ENCODE measurements at regions not wholly inside any gene's neighbourhood (a gene's known extent, or its start where the extent isn't known, plus 50 kb on each side); places are given as distances from the start of the nearest gene placed in this dataset.

DNA sequence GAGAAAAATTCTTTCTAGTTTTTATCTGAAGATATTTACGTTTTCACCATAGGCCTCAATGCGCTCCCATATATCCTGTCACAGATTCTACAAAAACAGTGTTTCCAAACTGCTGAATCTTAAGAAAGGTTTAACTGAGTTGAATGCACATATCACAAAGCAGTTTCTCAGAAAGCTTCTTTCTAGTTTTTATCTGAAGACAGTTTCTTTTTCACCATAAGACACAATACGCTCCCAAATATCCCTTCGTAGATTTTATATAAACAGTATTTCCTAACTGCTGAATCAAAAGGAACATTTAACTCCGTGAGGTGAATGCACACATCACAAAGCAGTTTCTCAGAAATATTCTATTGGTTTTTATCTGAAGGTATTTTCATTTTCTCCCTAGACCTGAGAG lies 385.5 kb downstream of the ALG10 start:
- no peak for TF ChIP-seq POLR2A (IDR thresholded peaks at IDR 0.05)
- TF ChIP-seq, protein P1, sequence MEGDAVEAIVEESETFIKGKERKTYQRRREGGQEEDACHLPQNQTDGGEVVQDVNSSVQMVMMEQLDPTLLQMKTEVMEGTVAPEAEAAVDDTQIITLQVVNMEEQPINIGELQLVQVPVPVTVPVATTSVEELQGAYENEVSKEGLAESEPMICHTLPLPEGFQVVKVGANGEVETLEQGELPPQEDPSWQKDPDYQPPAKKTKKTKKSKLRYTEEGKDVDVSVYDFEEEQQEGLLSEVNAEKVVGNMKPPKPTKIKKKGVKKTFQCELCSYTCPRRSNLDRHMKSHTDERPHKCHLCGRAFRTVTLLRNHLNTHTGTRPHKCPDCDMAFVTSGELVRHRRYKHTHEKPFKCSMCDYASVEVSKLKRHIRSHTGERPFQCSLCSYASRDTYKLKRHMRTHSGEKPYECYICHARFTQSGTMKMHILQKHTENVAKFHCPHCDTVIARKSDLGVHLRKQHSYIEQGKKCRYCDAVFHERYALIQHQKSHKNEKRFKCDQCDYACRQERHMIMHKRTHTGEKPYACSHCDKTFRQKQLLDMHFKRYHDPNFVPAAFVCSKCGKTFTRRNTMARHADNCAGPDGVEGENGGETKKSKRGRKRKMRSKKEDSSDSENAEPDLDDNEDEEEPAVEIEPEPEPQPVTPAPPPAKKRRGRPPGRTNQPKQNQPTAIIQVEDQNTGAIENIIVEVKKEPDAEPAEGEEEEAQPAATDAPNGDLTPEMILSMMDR (IDR thresholded peaks at IDR 0.05): no peak

Measured in thyroid gland (tissue), 4 donors.